Tongue (tissue), 1 donor: ENCODE measurements at regions not wholly inside any gene's neighbourhood (a gene's known extent, or its start where the extent isn't known, plus 50 kb on each side); places are given as distances from the start of the nearest gene placed in this dataset.
A peak's percentile ranks its signal among the peaks of the same experiment; 100 is the strongest.

Experiments
- DNase-seq: peaks from one replicate; pipeline ENCODE4 v3.0.0-alpha.2; 2015

- DNase-seq = peak; percentile 19
Measured at GRCh38 chrX:110852180-110852579, 56.6 kb upstream of the CHRDL1 start.

GRCh38 chrX:110851780-110852179 lies 56.2 kb upstream of the CHRDL1 start:
- DNase-seq = no peak

GRCh38 chrX:110847334-110847733 lies 51.7 kb upstream of the CHRDL1 start:
- peak; percentile 88 for DNase-seq

DNA sequence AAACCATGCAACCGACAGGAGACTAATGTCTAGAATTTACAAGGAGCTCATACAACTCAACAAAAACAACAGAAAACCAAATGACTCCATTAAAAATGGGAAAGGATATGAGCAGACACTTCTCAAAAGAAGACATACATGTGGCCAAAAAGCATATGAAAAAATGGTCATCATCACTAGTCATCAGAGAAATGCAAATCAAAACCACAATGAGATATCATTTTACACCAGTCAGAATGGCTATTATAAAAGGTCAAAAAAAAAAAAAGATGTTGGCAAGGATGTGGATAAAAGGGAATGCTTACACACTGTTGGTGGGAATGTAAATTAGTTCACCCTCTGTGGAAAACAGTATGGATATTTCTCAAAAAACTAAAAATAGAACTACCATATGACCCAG lies 50.5 kb upstream of the CHRDL1 start:
- no peak for DNase-seq
